Tongue (tissue), 1 donor: ENCODE measurements at regions not wholly inside any gene's neighbourhood (a gene's known extent, or its start where the extent isn't known, plus 50 kb on each side); places are given as distances from the start of the nearest gene placed in this dataset.

Experiments
- DNase-seq: peaks from one replicate; pipeline ENCODE4 v3.0.0-alpha.2; 2015

DNA sequence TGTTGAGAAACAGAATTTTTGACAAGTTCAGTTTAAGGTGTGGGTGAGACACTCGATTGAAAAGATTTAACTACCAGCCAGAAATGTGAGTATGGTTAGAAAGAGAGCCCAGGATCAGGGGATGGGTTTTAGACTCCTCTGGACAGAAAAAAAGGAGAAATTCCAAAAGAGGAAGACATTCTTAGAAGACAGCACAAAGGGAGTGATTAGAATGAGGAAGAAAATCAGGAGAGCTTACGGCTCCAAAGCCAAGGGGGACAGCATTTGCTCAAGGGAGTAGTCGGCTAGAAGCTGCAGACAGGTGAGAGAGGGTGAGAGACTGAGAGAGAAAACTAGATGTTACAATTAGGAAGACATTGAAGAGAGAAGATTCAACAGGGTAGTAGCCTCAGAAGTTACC, 166.1 kb downstream of the ADAMTS15 start:
- no peak for DNase-seq

DNA sequence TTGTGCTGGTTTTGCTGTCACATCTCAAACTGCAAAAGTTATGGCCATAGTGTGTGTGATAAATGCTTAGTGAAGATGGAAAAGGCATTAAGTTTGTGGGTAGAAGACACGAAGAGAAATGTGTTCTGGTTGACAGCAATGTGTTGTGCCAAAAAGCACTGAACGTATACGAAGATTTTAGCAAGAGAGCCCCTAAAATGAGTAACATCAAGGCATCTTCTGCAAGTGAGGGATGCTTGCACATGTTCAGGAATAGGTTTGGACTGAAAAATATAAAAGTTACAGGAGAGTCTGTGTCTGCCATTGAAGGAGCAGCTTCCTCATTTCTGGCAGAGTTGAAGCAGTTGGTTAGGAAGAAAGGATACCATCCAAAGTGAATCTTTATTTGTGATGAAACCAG, 167.1 kb downstream of the ADAMTS15 start:
- DNase-seq, result no peak

GRCh38 chr11:130616573-130616972, 168.1 kb downstream of the ADAMTS15 start:
- no peak for DNase-seq

GRCh38 chr11:130617001-130617400, 168.6 kb downstream of the ADAMTS15 start:
- DNase-seq, result no peak

- DNase-seq, result no peak
Observed at GRCh38 chr11:130620548-130620947, 172.1 kb downstream of the ADAMTS15 start.

GRCh38 chr11:130622141-130622542, 173.7 kb downstream of the ADAMTS15 start:
- DNase-seq, result no peak

GRCh38 chr11:130623670-130624668, 175.5 kb downstream of the ADAMTS15 start:
- no peak for DNase-seq

DNA sequence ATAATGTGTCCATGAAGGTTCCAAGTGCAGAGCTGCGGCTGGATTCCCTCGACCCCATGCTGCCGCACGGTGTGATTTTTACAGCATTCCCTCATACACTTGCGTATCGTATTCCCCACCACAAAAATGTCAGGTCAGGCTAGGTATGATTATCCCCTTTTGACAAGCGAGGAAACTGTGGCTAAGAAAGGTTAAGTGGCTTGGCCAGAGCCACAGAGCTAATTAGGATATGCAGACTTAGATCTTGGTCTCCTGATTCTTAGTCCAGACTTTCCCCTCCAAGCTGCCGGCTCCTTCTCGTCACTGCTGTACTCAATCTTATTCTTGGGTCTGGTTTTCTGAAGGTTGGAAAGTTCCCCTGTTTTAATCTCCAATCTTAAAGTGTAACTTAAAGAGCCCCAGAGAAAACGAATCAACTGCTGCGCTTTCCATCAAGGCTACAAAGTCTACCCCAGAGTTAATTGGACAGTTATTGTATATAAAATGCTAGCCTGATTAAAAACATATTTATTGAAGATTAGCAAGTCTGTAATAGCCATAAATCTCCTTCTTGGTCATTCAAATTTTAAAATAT, 176.6 kb downstream of the ADAMTS15 start:
- DNase-seq, result no peak

DNA sequence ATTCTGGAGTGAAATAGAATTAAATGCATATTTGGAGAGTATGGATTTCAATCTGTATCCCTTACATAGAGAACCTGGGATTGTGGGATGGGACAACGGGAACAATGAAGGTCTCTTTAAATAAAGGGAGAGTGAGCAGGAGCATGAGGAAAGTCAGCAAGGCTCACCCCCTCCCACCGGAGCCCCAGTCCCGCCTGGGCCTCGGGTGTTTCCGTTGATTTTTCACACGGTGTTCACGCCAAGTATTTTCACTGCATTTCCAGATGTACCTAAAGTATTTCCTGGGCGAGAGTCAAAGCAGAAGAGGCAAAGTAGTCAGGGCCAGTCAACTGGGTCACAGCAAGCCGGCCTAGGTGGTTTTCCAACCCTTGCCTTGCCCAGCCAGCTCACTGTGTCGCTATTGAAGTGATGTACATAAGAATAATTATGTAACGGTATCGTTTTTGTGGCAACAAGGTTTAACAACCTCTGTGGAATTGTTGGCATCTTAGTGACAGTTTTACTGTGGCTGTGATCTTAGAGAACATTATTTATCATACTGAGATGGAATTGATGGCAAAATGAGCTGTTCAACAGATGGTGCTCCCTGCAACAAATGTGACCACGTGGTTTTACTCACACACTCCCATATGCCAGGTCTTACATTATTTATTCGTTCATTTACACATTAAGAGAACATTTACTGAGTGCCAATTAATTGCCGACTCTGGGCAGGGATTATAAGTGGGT, 177.3 kb downstream of the ADAMTS15 start:
- DNase-seq, result no peak

DNA sequence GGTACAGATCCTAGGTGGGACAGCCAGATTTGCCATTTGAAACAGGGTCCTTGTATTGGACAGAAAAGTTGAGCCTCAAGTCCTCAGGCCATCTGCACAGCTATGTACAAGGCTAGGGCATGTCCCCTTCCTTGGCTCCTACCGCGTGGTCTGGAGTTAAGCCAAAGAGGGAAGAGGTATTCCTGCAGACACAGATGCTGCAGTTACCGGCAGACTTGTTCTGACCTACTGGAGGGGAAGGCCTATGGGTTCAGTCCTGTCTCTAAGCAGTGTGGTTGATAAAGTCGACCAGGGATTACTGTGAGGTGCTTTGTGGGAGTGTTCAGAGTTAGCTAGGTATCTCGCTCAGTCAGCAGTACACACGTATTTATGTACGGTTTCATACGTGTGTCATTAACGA, 180.6 kb downstream of the ADAMTS15 start:
- no peak for DNase-seq

GRCh38 chr11:130631119-130631518, 182.7 kb downstream of the ADAMTS15 start:
- DNase-seq, result no peak

- no peak for DNase-seq
Observed at GRCh38 chr11:130633466-130633865, 185.0 kb downstream of the ADAMTS15 start.

GRCh38 chr11:130634186-130634585, 185.7 kb downstream of the ADAMTS15 start:
- no peak for DNase-seq

- DNase-seq, result no peak
Observed at GRCh38 chr11:130634961-130635473, 186.6 kb downstream of the ADAMTS15 start.

GRCh38 chr11:130635937-130636630, 187.6 kb downstream of the ADAMTS15 start:
- DNase-seq, result no peak

DNA sequence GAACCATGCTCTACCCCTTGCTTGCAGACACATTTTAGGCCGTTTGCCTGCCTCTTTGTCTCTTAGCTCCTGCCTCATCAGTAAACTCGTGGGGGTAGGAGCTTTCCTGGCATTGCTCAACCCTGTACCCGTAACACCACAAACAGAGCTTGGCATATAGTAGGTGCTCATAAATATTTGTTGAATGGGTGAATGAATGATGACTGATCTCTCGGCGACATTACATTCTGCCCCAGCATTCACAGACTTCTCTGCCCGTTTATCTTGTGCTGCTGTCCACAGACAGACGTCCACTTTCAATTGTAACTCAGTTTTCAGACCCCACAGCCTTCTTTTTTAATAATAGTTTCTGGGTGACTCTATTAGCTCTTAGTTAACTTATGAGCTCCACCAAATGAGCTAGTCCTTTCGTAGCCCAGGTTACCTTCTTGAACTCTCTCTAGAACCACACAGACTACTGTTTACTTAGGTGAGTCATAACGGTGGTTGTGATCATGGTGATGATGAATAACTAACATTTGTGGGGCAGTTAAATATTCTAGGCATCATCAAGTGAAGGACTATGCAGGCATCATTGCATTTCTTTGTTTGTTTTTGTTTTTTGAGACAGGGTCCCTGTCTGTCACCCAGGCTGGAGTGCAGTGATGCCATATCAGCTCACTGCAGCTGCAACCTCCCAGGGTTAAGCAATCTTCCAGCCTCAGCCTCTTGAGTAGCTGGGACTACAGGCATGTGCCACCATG, 188.4 kb downstream of the ADAMTS15 start:
- DNase-seq, result no peak

GRCh38 chr11:130637566-130637965, 189.1 kb downstream of the ADAMTS15 start:
- DNase-seq, result no peak

- DNase-seq, result no peak
Observed at GRCh38 chr11:130638033-130638432, 189.6 kb downstream of the ADAMTS15 start.

GRCh38 chr11:130638624-130639023, 190.2 kb downstream of the ADAMTS15 start:
- no peak for DNase-seq

DNA sequence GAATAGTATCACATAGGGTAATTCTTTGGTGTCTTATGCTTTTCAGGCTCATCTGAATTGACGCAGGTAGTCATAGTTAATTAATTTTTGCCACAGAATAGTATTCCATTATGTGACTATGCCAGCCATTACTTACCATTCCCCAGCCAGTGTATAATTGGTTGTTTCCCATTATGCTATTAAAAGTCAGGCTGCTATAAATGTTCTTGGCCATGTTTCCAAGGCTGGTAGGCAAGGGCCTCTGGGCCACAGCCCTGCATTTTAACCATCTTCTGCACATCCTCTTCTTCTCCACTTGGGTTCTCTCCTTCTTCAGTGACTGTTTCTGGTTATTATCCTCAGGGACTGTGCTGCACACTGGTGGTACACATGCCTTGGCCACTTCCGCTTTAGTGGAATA, 190.9 kb downstream of the ADAMTS15 start:
- no peak for DNase-seq

DNA sequence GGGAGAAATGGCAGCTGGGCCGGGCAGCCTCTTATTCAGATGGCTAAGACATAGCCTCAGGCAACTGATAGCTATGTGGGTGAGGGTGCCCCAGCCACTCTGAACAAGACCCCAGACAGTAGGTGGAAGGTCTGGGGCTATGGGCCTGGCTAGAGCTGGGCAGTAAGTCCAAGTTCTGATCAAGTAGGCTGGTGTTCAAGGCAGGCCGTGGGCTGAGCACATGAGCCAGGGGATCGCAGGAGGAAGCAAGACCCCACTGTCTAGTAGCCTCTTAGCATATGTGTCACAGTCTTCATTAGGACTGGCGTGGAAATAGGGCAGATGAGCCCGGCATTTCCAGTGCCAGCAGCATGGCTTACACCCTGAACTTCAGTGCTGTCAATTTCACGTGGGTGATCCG, 192.1 kb downstream of the ADAMTS15 start:
- DNase-seq, result no peak
